ENCODE measurements at regions not wholly inside any gene's neighbourhood (a gene's known extent, or its start where the extent isn't known, plus 50 kb on each side); places are given as distances from the start of the nearest gene placed in this dataset.

DNA sequence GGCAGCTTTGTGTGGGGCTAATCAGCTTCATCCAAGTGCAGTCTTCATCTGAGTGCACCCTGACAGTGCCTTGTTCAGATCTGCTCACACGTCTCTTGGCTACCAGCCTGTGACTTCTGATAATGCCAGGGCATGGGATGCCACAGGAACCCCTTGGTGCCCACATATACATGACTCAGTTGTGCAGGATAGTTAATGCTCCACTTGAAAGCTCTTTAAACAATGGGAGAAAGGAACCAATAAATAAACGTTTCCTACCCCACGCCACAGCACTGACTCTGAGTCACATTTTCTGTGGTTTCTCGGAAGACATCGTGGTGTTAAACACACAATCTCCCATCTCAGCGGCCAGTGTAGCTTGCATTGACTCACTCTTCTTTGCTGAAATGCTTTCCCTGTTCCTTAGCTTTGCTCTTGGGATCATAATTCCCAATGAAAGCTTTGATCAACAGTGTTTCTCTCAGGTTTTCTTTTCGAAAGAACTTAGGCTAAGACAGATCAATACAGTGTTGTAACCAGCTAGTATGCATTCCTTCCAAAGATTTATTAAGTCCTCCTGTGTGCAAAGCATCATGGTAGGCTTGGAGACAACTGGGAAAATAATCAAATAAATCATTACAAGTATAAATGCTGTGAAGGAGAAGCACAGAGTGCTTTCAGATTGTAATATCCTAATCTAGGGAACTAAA is 142.0 kb downstream of the COPS8 start:
- H3K14ac ChIP-seq (ENCODE audit: low read length) = no peak overlapping the region
- no peak for DNase-seq
- no peaks in the 10 kb centered on the region for H3K79me2 ChIP-seq (ENCODE audit: control insufficient read depth, insufficient read depth, low read length, poor library complexity)
- H3K9ac ChIP-seq (ENCODE audit: low read length) = no peak overlapping the region
- no peak overlapping the region for H2AK5ac ChIP-seq (ENCODE audit: low read length)
- no peaks in the 10 kb centered on the region for H3K27me3 ChIP-seq (ENCODE audit: insufficient read depth, low read length)
- WGBS (ENCODE audit: extremely low coverage, insufficient coverage, insufficient read length) = no CpG with 5 or more reads among the region's 7 CpGs
- H3K9me3 ChIP-seq (ENCODE audit: insufficient read depth, low read depth, low read length) = no peaks in the 10 kb centered on the region
- H3K18ac ChIP-seq (ENCODE audit: low read length) = no peak overlapping the region
- no peak overlapping the region for H4K8ac ChIP-seq (ENCODE audit: low read depth, low read length)
- H2BK5ac ChIP-seq (ENCODE audit: low read depth, low read length, poor library complexity) = no peak overlapping the region
- no peak overlapping the region for H2BK120ac ChIP-seq (ENCODE audit: insufficient read depth, low read length, poor library complexity)
- H2BK12ac ChIP-seq (ENCODE audit: low read length) = no peak overlapping the region
- no peak overlapping the region for H4K91ac ChIP-seq (ENCODE audit: low read depth, low read length)
- no peaks in the 10 kb centered on the region for H3K79me1 ChIP-seq (ENCODE audit: low read length)
- H3K23ac ChIP-seq (ENCODE audit: low read length) = no peak overlapping the region
- no peak overlapping the region for H3K4me2 ChIP-seq (ENCODE audit: low read length)
- no peaks in the 10 kb centered on the region for H3K4me1 ChIP-seq (ENCODE audit: control insufficient read depth in 1 of 2, insufficient read depth in 2 of 2, low read length in 2 of 2)
- no peak overlapping the region for H2AFZ ChIP-seq (ENCODE audit: insufficient read depth, low read length, poor library complexity)
- no peak overlapping the region for H3K27ac ChIP-seq (ENCODE audit: low read depth, low read length)
- H3K4me3 ChIP-seq (ENCODE audit: low read depth, low read length) = no peak overlapping the region
- H3K4ac ChIP-seq (ENCODE audit: low read depth, low read length) = no peak overlapping the region
- H3K36me3 ChIP-seq (ENCODE audit: control insufficient read depth in 1 of 2, insufficient read depth in 2 of 2, low read length in 2 of 2) = no peaks in the 10 kb centered on the region
- H4K12ac ChIP-seq (ENCODE audit: low read depth, low read length) = no peak overlapping the region

- Histone ChIP-seq H4K91ac (ENCODE audit: low read depth, low read length) (no peak overlapping the region), H3K23ac (ENCODE audit: low read length) (no peak overlapping the region), H2BK12ac (ENCODE audit: low read length) (no peak overlapping the region), H3K79me1 (ENCODE audit: low read length) (no peaks in the 10 kb centered on the region), H2BK5ac (ENCODE audit: low read depth, low read length, poor library complexity) (no peak overlapping the region), H3K14ac (ENCODE audit: low read length) (no peak overlapping the region), H3K79me2 (ENCODE audit: control insufficient read depth, insufficient read depth, low read length, poor library complexity) (no peaks in the 10 kb centered on the region), H3K4me2 (ENCODE audit: low read length) (no peak overlapping the region), H3K4me1 (ENCODE audit: control insufficient read depth in 1 of 2, insufficient read depth in 2 of 2, low read length in 2 of 2) (no peaks in the 10 kb centered on the region), H3K18ac (ENCODE audit: low read length) (no peak overlapping the region), H4K8ac (ENCODE audit: low read depth, low read length) (no peak overlapping the region), H3K4me3 (ENCODE audit: low read depth, low read length) (no peak overlapping the region), H3K27me3 (ENCODE audit: insufficient read depth, low read length) (no peaks in the 10 kb centered on the region), H3K9ac (ENCODE audit: low read length) (no peak overlapping the region), H2BK120ac (ENCODE audit: insufficient read depth, low read length, poor library complexity) (no peak overlapping the region), H3K27ac (ENCODE audit: low read depth, low read length) (no peak overlapping the region), H2AK5ac (ENCODE audit: low read length) (no peak overlapping the region), H4K12ac (ENCODE audit: low read depth, low read length) (no peak overlapping the region), H3K9me3 (ENCODE audit: insufficient read depth, low read depth, low read length) (no peaks in the 10 kb centered on the region), H3K4ac (ENCODE audit: low read depth, low read length) (no peak overlapping the region), H3K36me3 (ENCODE audit: control insufficient read depth in 1 of 2, insufficient read depth in 2 of 2, low read length in 2 of 2) (no peaks in the 10 kb centered on the region), H2AFZ (ENCODE audit: insufficient read depth, low read length, poor library complexity) (no peak overlapping the region)
- no CpG with 5 or more reads among the region's 4 CpGs for WGBS (ENCODE audit: extremely low coverage, insufficient coverage, insufficient read length)
- no peak for DNase-seq
These were observed 142.6 kb downstream of the COPS8 start for GRCh38 chr2:237228281-237228625.

GRCh38 chr2:237229905-237230304 is 144.2 kb downstream of the COPS8 start:
- DNase-seq = no peak
- Histone ChIP-seq H3K79me2 (ENCODE audit: control insufficient read depth, insufficient read depth, low read length, poor library complexity) (no peaks in the 10 kb centered on the region), H2BK12ac (ENCODE audit: low read length) (peak overlapping the region; percentile 8), H3K9me3 (ENCODE audit: insufficient read depth, low read depth, low read length) (no peaks in the 10 kb centered on the region), H3K4me2 (ENCODE audit: low read length) (no peak overlapping the region), H3K4me1 (ENCODE audit: control insufficient read depth in 1 of 2, insufficient read depth in 2 of 2, low read length in 2 of 2) (no peaks in the 10 kb centered on the region), H3K18ac (ENCODE audit: low read length) (no peak overlapping the region), H2AK5ac (ENCODE audit: low read length) (peak overlapping the region; percentile 38), H2BK5ac (ENCODE audit: low read depth, low read length, poor library complexity) (no peak overlapping the region), H3K4ac (ENCODE audit: low read depth, low read length) (no peak overlapping the region), H4K91ac (ENCODE audit: low read depth, low read length) (no peak overlapping the region), H3K27ac (ENCODE audit: low read depth, low read length) (no peak overlapping the region), H2AFZ (ENCODE audit: insufficient read depth, low read length, poor library complexity) (no peak overlapping the region), H4K12ac (ENCODE audit: low read depth, low read length) (no peak overlapping the region), H3K9ac (ENCODE audit: low read length) (no peak overlapping the region), H3K36me3 (ENCODE audit: control insufficient read depth in 1 of 2, insufficient read depth in 2 of 2, low read length in 2 of 2) (no peaks in the 10 kb centered on the region), H4K8ac (ENCODE audit: low read depth, low read length) (no peak overlapping the region), H3K23ac (ENCODE audit: low read length) (no peak overlapping the region), H3K79me1 (ENCODE audit: low read length) (no peaks in the 10 kb centered on the region), H2BK120ac (ENCODE audit: insufficient read depth, low read length, poor library complexity) (no peak overlapping the region), H3K14ac (ENCODE audit: low read length) (no peak overlapping the region), H3K4me3 (ENCODE audit: low read depth, low read length) (no peak overlapping the region), H3K27me3 (ENCODE audit: insufficient read depth, low read length) (no peaks in the 10 kb centered on the region)
- WGBS (ENCODE audit: extremely low coverage, insufficient coverage, insufficient read length) = no CpG with 5 or more reads among the region's 2 CpGs

GRCh38 chr2:237230355-237230754 is 144.7 kb downstream of the COPS8 start:
- no peak for DNase-seq
- Histone ChIP-seq H3K18ac (ENCODE audit: low read length) (no peak overlapping the region), H3K27me3 (ENCODE audit: insufficient read depth, low read length) (no peaks in the 10 kb centered on the region), H4K91ac (ENCODE audit: low read depth, low read length) (no peak overlapping the region), H4K12ac (ENCODE audit: low read depth, low read length) (no peak overlapping the region), H3K79me1 (ENCODE audit: low read length) (no peaks in the 10 kb centered on the region), H3K36me3 (ENCODE audit: control insufficient read depth in 1 of 2, insufficient read depth in 2 of 2, low read length in 2 of 2) (no peaks in the 10 kb centered on the region), H4K8ac (ENCODE audit: low read depth, low read length) (no peak overlapping the region), H3K14ac (ENCODE audit: low read length) (no peak overlapping the region), H3K4me3 (ENCODE audit: low read depth, low read length) (no peak overlapping the region), H2BK12ac (ENCODE audit: low read length) (no peak overlapping the region), H2BK5ac (ENCODE audit: low read depth, low read length, poor library complexity) (no peak overlapping the region), H3K4me2 (ENCODE audit: low read length) (no peak overlapping the region), H2BK120ac (ENCODE audit: insufficient read depth, low read length, poor library complexity) (no peak overlapping the region), H3K9ac (ENCODE audit: low read length) (no peak overlapping the region), H3K79me2 (ENCODE audit: control insufficient read depth, insufficient read depth, low read length, poor library complexity) (peaks cover 1% of the 10 kb centered on the region), H3K4ac (ENCODE audit: low read depth, low read length) (no peak overlapping the region), H2AK5ac (ENCODE audit: low read length) (no peak overlapping the region), H2AFZ (ENCODE audit: insufficient read depth, low read length, poor library complexity) (no peak overlapping the region), H3K27ac (ENCODE audit: low read depth, low read length) (no peak overlapping the region), H3K4me1 (ENCODE audit: control insufficient read depth in 1 of 2, insufficient read depth in 2 of 2, low read length in 2 of 2) (no peaks in the 10 kb centered on the region), H3K23ac (ENCODE audit: low read length) (no peak overlapping the region), H3K9me3 (ENCODE audit: insufficient read depth, low read depth, low read length) (no peaks in the 10 kb centered on the region)
- no CpG with 5 or more reads among the region's 3 CpGs for WGBS (ENCODE audit: extremely low coverage, insufficient coverage, insufficient read length)
